Adrenal gland (tissue), 5 donors: ENCODE measurements at regions not wholly inside any gene's neighbourhood (a gene's known extent, or its start where the extent isn't known, plus 50 kb on each side); places are given as distances from the start of the nearest gene placed in this dataset.

Experiments
- CTCF ChIP-seq, 6 experiments: fragments of 450-650 bp in 4 of 6; fragments of 200-600 bp in 2 of 6; sonication (generic) in 1 of 6; IDR thresholded peaks; 1 replicate in 5 of 6; 2 replicates in 1 of 6; pipeline versions ENCODE4 v1.5.1 to v1.8.0; 2016 to 2021; ENCODE audit warnings: antibody characterized with exemption in 6 of 6, mild to moderate bottlenecking in 2 of 6, moderate library complexity in 1 of 6
- POLR2A ChIP-seq, 2 donors: fragments of 450-650 bp; IDR thresholded peaks; one replicate each; pipeline ENCODE4 v1.6.1; 2017; ENCODE audit warnings: antibody characterized with exemption in 2 of 2, mild to moderate bottlenecking in 2 of 2, moderate library complexity in 1 of 2
- donor health status: DM: no; HTN: no; CAD: no.

- TF ChIP-seq CTCF (IDR thresholded peaks at IDR 0.05) (no peak), POLR2A (IDR thresholded peaks at IDR 0.05) (no peak)
These were observed 269.4 kb downstream of the TDRD15 start for GRCh38 chr2:21393173-21393572.
